HUES6 (cell line): ENCODE measurements at regions not wholly inside any gene's neighbourhood (a gene's known extent, or its start where the extent isn't known, plus 50 kb on each side); places are given as distances from the start of the nearest gene placed in this dataset.

ENCODE experiments used
- H3K27ac ChIP-seq: 2 replicates; pipeline ENCODE4 v1.7.0; 2013; ENCODE audit warnings: low read depth, mild to moderate bottlenecking, low read length, inconsistent platforms
- H3K27me3 ChIP-seq: 2 replicates; pipeline ENCODE4 v1.6.1; 2013; ENCODE audit warnings: low read length; ENCODE audit not compliant: control insufficient read depth, insufficient read depth
- H3K36me3 ChIP-seq: 2 replicates; pipeline ENCODE4 v1.6.1; 2013; ENCODE audit warnings: low read length; ENCODE audit not compliant: control insufficient read depth, insufficient read depth
- H3K4me1 ChIP-seq: 2 replicates; pipeline ENCODE4 v1.6.1; 2013; ENCODE audit warnings: low read length; ENCODE audit not compliant: control insufficient read depth, insufficient read depth
- H3K4me3 ChIP-seq: 2 replicates; pipeline ENCODE4 v1.5.1; 2013; ENCODE audit warnings: low read depth, low read length
- H3K9ac ChIP-seq: one replicate; pipeline ENCODE4 v1.6.1; 2013; ENCODE audit warnings: mild to moderate bottlenecking, low read length
- H3K9me3 ChIP-seq: 2 replicates; pipeline ENCODE4 v1.6.1; 2013; ENCODE audit warnings: low read depth, low read length; ENCODE audit not compliant: control insufficient read depth, insufficient read depth

- Histone ChIP-seq H3K36me3 (no peaks in the 10 kb centered on the region), H3K4me1 (peaks cover 16% of the 10 kb centered on the region; the same call in 1 of the 2 replicates), H3K27me3 (no peaks in the 10 kb centered on the region), H3K27ac (no peak overlapping the region), H3K4me3 (no peak overlapping the region), H3K9ac (no peak overlapping the region), H3K9me3 (no peaks in the 10 kb centered on the region)
Measured at GRCh38 chr5:91977579-91977978, 594.5 kb upstream of the ARRDC3 start.

DNA sequence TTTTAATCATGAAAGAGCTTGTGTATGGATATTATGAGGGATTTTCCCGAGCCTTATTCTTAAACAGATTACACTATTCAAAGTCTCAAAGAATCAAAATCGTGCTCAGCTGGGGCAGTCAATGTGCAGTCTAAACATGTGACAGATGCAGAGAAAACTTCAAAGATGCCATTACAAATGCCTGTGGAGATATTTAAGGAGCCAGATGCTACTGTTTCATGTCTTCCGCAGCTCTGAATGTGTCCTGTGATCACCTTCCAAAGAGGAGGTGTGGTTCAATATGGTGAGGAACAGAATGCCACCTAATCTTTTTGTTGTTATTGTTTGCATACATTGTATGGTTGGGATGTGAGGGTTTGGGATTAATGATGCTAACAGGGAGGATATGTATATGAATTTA, 593.3 kb upstream of the ARRDC3 start:
- Histone ChIP-seq H3K36me3 (no peaks in the 10 kb centered on the region), H3K4me3 (no peak overlapping the region), H3K9ac (no peak overlapping the region), H3K27ac (no peak overlapping the region), H3K9me3 (no peaks in the 10 kb centered on the region), H3K4me1 (peaks cover 16% of the 10 kb centered on the region; the same call in 1 of the 2 replicates), H3K27me3 (no peaks in the 10 kb centered on the region)

GRCh38 chr5:91963166-91963565, 580.0 kb upstream of the ARRDC3 start:
- no peak overlapping the region for H3K9ac ChIP-seq
- H3K36me3 ChIP-seq, result no peaks in the 10 kb centered on the region

DNA sequence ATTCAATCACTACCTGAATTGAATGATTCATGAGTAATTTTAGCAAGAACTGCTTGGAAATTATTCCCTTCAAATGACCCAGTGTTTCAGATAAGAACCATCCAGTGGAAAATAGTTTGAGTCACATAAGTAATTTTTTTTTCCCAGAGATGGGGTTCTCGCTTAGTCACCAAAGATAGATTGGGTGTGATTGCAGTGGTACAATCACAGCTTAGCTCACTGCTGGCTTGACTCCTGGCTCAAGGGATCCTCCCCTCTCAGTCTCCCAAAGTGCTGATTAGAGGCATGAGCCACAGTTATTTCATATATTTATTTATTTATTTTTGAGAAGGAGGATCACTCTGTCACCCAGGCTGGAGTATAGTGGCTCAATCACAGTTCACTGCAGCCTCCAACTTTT, 574.5 kb upstream of the ARRDC3 start:
- Histone ChIP-seq H3K27ac (no peak overlapping the region), H3K27me3 (no peaks in the 10 kb centered on the region), H3K4me3 (no peak overlapping the region), H3K9me3 (peaks cover 7% of the 10 kb centered on the region), H3K4me1 (no peaks in the 10 kb centered on the region; the same call in 1 of the 2 replicates), H3K9ac (no peak overlapping the region), H3K36me3 (no peaks in the 10 kb centered on the region)

More at GRCh38 chr5:91963166-91963565, 580.0 kb upstream of the ARRDC3 start:
- H3K27ac ChIP-seq, result no peak overlapping the region
- peaks cover 11% of the 10 kb centered on the region for H3K9me3 ChIP-seq
- no peak overlapping the region for H3K4me3 ChIP-seq
- no peaks in the 10 kb centered on the region for H3K27me3 ChIP-seq
- H3K4me1 ChIP-seq, result no peaks in the 10 kb centered on the region

GRCh38 chr5:91956738-91957137, 573.6 kb upstream of the ARRDC3 start:
- Histone ChIP-seq H3K36me3 (no peaks in the 10 kb centered on the region), H3K9me3 (no peaks in the 10 kb centered on the region), H3K4me3 (no peak overlapping the region), H3K27me3 (no peaks in the 10 kb centered on the region), H3K9ac (no peak overlapping the region), H3K4me1 (no peaks in the 10 kb centered on the region; the same call in 1 of the 2 replicates), H3K27ac (no peak overlapping the region)

- no peak overlapping the region for H3K27ac ChIP-seq
- no peak overlapping the region for H3K4me3 ChIP-seq
- H3K4me1 ChIP-seq, result no peaks in the 10 kb centered on the region; the same call in 1 of the 2 replicates
- H3K9me3 ChIP-seq, result no peaks in the 10 kb centered on the region
- no peaks in the 10 kb centered on the region for H3K36me3 ChIP-seq
- H3K9ac ChIP-seq, result no peak overlapping the region
- no peaks in the 10 kb centered on the region for H3K27me3 ChIP-seq
Measured at GRCh38 chr5:91955610-91956009, 572.5 kb upstream of the ARRDC3 start.

- H3K27ac ChIP-seq, result no peak overlapping the region
- no peak overlapping the region for H3K4me3 ChIP-seq
- H3K9ac ChIP-seq, result no peak overlapping the region
- H3K9me3 ChIP-seq, result no peaks in the 10 kb centered on the region
- no peaks in the 10 kb centered on the region; the same call in 1 of the 2 replicates for H3K4me1 ChIP-seq
- H3K27me3 ChIP-seq, result no peaks in the 10 kb centered on the region
- H3K36me3 ChIP-seq, result no peaks in the 10 kb centered on the region
Measured at GRCh38 chr5:91954136-91954535, 571.0 kb upstream of the ARRDC3 start.

- Histone ChIP-seq H3K36me3 (no peaks in the 10 kb centered on the region), H3K27ac (no peak overlapping the region), H3K4me1 (no peaks in the 10 kb centered on the region; the same call in 1 of the 2 replicates), H3K9ac (no peak overlapping the region), H3K27me3 (no peaks in the 10 kb centered on the region), H3K9me3 (no peaks in the 10 kb centered on the region), H3K4me3 (no peak overlapping the region)
Measured at GRCh38 chr5:91950328-91950727, 567.2 kb upstream of the ARRDC3 start.

DNA sequence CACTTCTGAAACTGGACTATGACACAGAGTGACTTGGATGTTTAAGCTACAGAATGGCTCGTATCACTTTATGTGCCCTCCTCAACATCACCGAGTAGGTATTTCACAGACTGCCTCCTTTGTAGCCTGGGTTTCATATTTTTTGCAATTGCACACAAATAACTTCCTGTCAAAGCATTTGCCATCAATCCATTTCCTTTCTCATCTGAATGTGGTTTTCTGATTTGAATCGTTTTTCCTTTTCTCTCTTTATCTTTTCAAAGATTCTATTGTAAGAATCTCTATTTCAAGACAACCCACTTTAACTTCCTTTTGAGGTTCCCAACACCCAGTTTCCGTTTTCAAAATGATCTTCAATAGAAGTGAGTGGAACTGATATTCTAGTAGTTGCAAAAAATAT, 563.8 kb upstream of the ARRDC3 start:
- Histone ChIP-seq H3K9ac (no peak overlapping the region), H3K27ac (no peak overlapping the region), H3K9me3 (no peaks in the 10 kb centered on the region), H3K36me3 (no peaks in the 10 kb centered on the region), H3K4me3 (no peak overlapping the region), H3K4me1 (0 out of 2 replicates have a peak, but pooled peaks cover under 1% of the 10 kb centered on the region), H3K27me3 (no peaks in the 10 kb centered on the region)

DNA sequence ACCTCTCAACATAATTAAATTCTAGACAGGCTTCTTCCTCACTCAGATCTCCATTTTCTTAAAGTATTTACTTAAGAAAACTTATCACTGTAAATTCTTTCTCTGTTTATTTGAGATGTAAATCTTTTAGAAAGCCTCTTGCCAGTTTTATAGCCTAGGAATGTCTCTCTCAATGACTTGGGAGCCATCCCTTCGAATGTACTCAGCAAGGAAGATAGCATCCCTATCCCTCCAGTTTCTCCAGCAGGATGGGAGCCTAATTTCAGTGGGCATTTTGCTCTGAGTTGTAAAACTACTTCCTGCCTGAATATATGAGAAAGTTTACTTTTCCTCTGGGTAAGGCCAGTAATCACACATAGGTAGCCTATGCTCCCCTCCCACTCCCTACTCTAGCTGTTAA, 558.5 kb upstream of the ARRDC3 start:
- Histone ChIP-seq H3K9me3 (no peaks in the 10 kb centered on the region), H3K27ac (no peak overlapping the region), H3K36me3 (no peaks in the 10 kb centered on the region)

GRCh38 chr5:91938441-91938840, 555.3 kb upstream of the ARRDC3 start:
- Histone ChIP-seq H3K27me3 (no peaks in the 10 kb centered on the region), H3K4me1 (peaks cover 20% of the 10 kb centered on the region), H3K27ac (no peak overlapping the region), H3K9ac (no peak overlapping the region), H3K4me3 (no peak overlapping the region), H3K9me3 (no peaks in the 10 kb centered on the region), H3K36me3 (no peaks in the 10 kb centered on the region)

More for the DNA sequence above, 558.5 kb upstream of the ARRDC3 start:
- Histone ChIP-seq H3K9ac (no peak overlapping the region), H3K4me1 (peaks cover 20% of the 10 kb centered on the region), H3K27me3 (no peaks in the 10 kb centered on the region), H3K4me3 (no peak overlapping the region)

- Histone ChIP-seq H3K9ac (no peak overlapping the region), H3K36me3 (no peaks in the 10 kb centered on the region), H3K27ac (no peak overlapping the region), H3K27me3 (no peaks in the 10 kb centered on the region), H3K4me1 (peaks cover 20% of the 10 kb centered on the region), H3K4me3 (no peak overlapping the region), H3K9me3 (no peaks in the 10 kb centered on the region)
Measured at GRCh38 chr5:91937121-91937520, 554.0 kb upstream of the ARRDC3 start.
